ENCODE measurements at regions not wholly inside any gene's neighbourhood (a gene's known extent, or its start where the extent isn't known, plus 50 kb on each side); places are given as distances from the start of the nearest gene placed in this dataset.

GRCh38 chr12:4210183-4210582 lies 63.4 kb upstream of the CCND2 start:
- no CpG with 5 or more reads among the region's 4 CpGs for WGBS (ENCODE audit: insufficient coverage, insufficient read length)
- no peaks in the 10 kb centered on the region for H3K27me3 ChIP-seq (ENCODE audit: control insufficient read depth, insufficient read depth, low read length)

GRCh38 chr12:4206470-4206869 lies 67.1 kb upstream of the CCND2 start:
- H3K27me3 ChIP-seq (ENCODE audit: control insufficient read depth, insufficient read depth, low read length) = no peaks in the 10 kb centered on the region
- WGBS (ENCODE audit: insufficient coverage, insufficient read length) = no CpG with 5 or more reads among the region's 9 CpGs
- no peak for DNase-seq (ENCODE audit: low read depth, low spot score)
- no peak overlapping the region for H3K27ac ChIP-seq (ENCODE audit: low read length)
- H3K36me3 ChIP-seq (ENCODE audit: control insufficient read depth, insufficient read depth, low read length) = no peaks in the 10 kb centered on the region
- H3K9me3 ChIP-seq (ENCODE audit: control insufficient read depth, insufficient read depth, low read length) = no peaks in the 10 kb centered on the region
- H3K4me3 ChIP-seq (ENCODE audit: low read length) = no peak overlapping the region
- peaks cover 4% of the 10 kb centered on the region; the same call in 1 of the 2 replicates for H3K4me1 ChIP-seq (ENCODE audit: control insufficient read depth, insufficient read depth, low read length)

More at GRCh38 chr12:4210183-4210582, 63.4 kb upstream of the CCND2 start:
- Histone ChIP-seq H3K36me3 (ENCODE audit: control insufficient read depth, insufficient read depth, low read length) (no peaks in the 10 kb centered on the region), H3K4me1 (ENCODE audit: control insufficient read depth, insufficient read depth, low read length) (0 out of 2 replicates have a peak, but pooled peaks cover 1% of the 10 kb centered on the region), H3K9me3 (ENCODE audit: control insufficient read depth, insufficient read depth, low read length) (no peaks in the 10 kb centered on the region), H3K27ac (ENCODE audit: low read length) (no peak overlapping the region), H3K4me3 (ENCODE audit: low read length) (no peak overlapping the region)
- DNase-seq (ENCODE audit: low read depth, low spot score) = no peak

GRCh38 chr12:4203772-4204376 lies 69.7 kb upstream of the CCND2 start:
- peak; percentile 74 for DNase-seq (ENCODE audit: low read depth, low spot score)
- Histone ChIP-seq H3K4me1 (ENCODE audit: control insufficient read depth, insufficient read depth, low read length) (peaks cover 7% of the 10 kb centered on the region), H3K4me3 (ENCODE audit: low read length) (no peak overlapping the region), H3K27me3 (ENCODE audit: control insufficient read depth, insufficient read depth, low read length) (no peaks in the 10 kb centered on the region), H3K36me3 (ENCODE audit: control insufficient read depth, insufficient read depth, low read length) (no peaks in the 10 kb centered on the region), H3K27ac (ENCODE audit: low read length) (peak overlapping the region; percentile 50), H3K9me3 (ENCODE audit: control insufficient read depth, insufficient read depth, low read length) (no peaks in the 10 kb centered on the region)
- no CpG with 5 or more reads among the region's 3 CpGs for WGBS (ENCODE audit: insufficient coverage, insufficient read length)

GRCh38 chr12:4202918-4203317 lies 70.6 kb upstream of the CCND2 start:
- H3K36me3 ChIP-seq (ENCODE audit: control insufficient read depth, insufficient read depth, low read length) = no peaks in the 10 kb centered on the region
- no peak overlapping the region for H3K4me3 ChIP-seq (ENCODE audit: low read length)
- DNase-seq (ENCODE audit: low read depth, low spot score) = no peak
- peaks cover 7% of the 10 kb centered on the region for H3K4me1 ChIP-seq (ENCODE audit: control insufficient read depth, insufficient read depth, low read length)
- H3K27ac ChIP-seq (ENCODE audit: low read length) = no peak overlapping the region
- H3K27me3 ChIP-seq (ENCODE audit: control insufficient read depth, insufficient read depth, low read length) = no peaks in the 10 kb centered on the region
- no CpG with 5 or more reads among the region's 5 CpGs for WGBS (ENCODE audit: insufficient coverage, insufficient read length)
- no peaks in the 10 kb centered on the region for H3K9me3 ChIP-seq (ENCODE audit: control insufficient read depth, insufficient read depth, low read length)

GRCh38 chr12:4202487-4202886 lies 71.1 kb upstream of the CCND2 start:
- H3K27ac ChIP-seq (ENCODE audit: low read length) = no peak overlapping the region
- peaks cover 7% of the 10 kb centered on the region for H3K4me1 ChIP-seq (ENCODE audit: control insufficient read depth, insufficient read depth, low read length)
- H3K27me3 ChIP-seq (ENCODE audit: control insufficient read depth, insufficient read depth, low read length) = no peaks in the 10 kb centered on the region
- WGBS (ENCODE audit: insufficient coverage, insufficient read length) = no CpG with 5 or more reads among the region's 7 CpGs
- DNase-seq (ENCODE audit: low read depth, low spot score) = no peak
- H3K4me3 ChIP-seq (ENCODE audit: low read length) = no peak overlapping the region
- no peaks in the 10 kb centered on the region for H3K9me3 ChIP-seq (ENCODE audit: control insufficient read depth, insufficient read depth, low read length)
- no peaks in the 10 kb centered on the region for H3K36me3 ChIP-seq (ENCODE audit: control insufficient read depth, insufficient read depth, low read length)

- no peaks in the 10 kb centered on the region for H3K9me3 ChIP-seq (ENCODE audit: control insufficient read depth, insufficient read depth, low read length)
- no peak overlapping the region for H3K4me3 ChIP-seq (ENCODE audit: low read length)
- H3K27me3 ChIP-seq (ENCODE audit: control insufficient read depth, insufficient read depth, low read length) = no peaks in the 10 kb centered on the region
- no CpG with 5 or more reads among the region's 13 CpGs for WGBS (ENCODE audit: insufficient coverage, insufficient read length)
- no peaks in the 10 kb centered on the region for H3K36me3 ChIP-seq (ENCODE audit: control insufficient read depth, insufficient read depth, low read length)
- H3K27ac ChIP-seq (ENCODE audit: low read length) = no peak overlapping the region
- peaks cover 7% of the 10 kb centered on the region for H3K4me1 ChIP-seq (ENCODE audit: control insufficient read depth, insufficient read depth, low read length)
- no peak for DNase-seq (ENCODE audit: low read depth, low spot score)
Observed at GRCh38 chr12:4201333-4202100, 72.0 kb upstream of the CCND2 start.

GRCh38 chr12:4197922-4198763 lies 75.4 kb upstream of the CCND2 start:
- WGBS (ENCODE audit: insufficient coverage, insufficient read length) = no CpG with 5 or more reads among the region's 11 CpGs
- Histone ChIP-seq H3K36me3 (ENCODE audit: control insufficient read depth, insufficient read depth, low read length) (no peaks in the 10 kb centered on the region), H3K27me3 (ENCODE audit: control insufficient read depth, insufficient read depth, low read length) (no peaks in the 10 kb centered on the region), H3K9me3 (ENCODE audit: control insufficient read depth, insufficient read depth, low read length) (no peaks in the 10 kb centered on the region), H3K4me3 (ENCODE audit: low read length) (no peak overlapping the region), H3K4me1 (ENCODE audit: control insufficient read depth, insufficient read depth, low read length) (peaks cover 4% of the 10 kb centered on the region), H3K27ac (ENCODE audit: low read length) (no peak overlapping the region)
- DNase-seq (ENCODE audit: low read depth, low spot score) = no peak

GRCh38 chr12:4196805-4197420 lies 76.6 kb upstream of the CCND2 start:
- Histone ChIP-seq H3K27me3 (ENCODE audit: control insufficient read depth, insufficient read depth, low read length) (no peaks in the 10 kb centered on the region), H3K36me3 (ENCODE audit: control insufficient read depth, insufficient read depth, low read length) (no peaks in the 10 kb centered on the region), H3K27ac (ENCODE audit: low read length) (no peak overlapping the region), H3K9me3 (ENCODE audit: control insufficient read depth, insufficient read depth, low read length) (no peaks in the 10 kb centered on the region), H3K4me1 (ENCODE audit: control insufficient read depth, insufficient read depth, low read length) (peaks cover 4% of the 10 kb centered on the region), H3K4me3 (ENCODE audit: low read length) (no peak overlapping the region)
- DNase-seq (ENCODE audit: low read depth, low spot score) = no peak
- no CpG with 5 or more reads among the region's 8 CpGs for WGBS (ENCODE audit: insufficient coverage, insufficient read length)

- Histone ChIP-seq H3K4me3 (ENCODE audit: low read length) (no peak overlapping the region), H3K9me3 (ENCODE audit: control insufficient read depth, insufficient read depth, low read length) (no peaks in the 10 kb centered on the region), H3K4me1 (ENCODE audit: control insufficient read depth, insufficient read depth, low read length) (no peaks in the 10 kb centered on the region), H3K27ac (ENCODE audit: low read length) (no peak overlapping the region), H3K27me3 (ENCODE audit: control insufficient read depth, insufficient read depth, low read length) (no peaks in the 10 kb centered on the region), H3K36me3 (ENCODE audit: control insufficient read depth, insufficient read depth, low read length) (no peaks in the 10 kb centered on the region)
- DNase-seq (ENCODE audit: low read depth, low spot score) = no peak
- WGBS (ENCODE audit: insufficient coverage, insufficient read length) = no CpG with 5 or more reads among the region's 10 CpGs
Observed at GRCh38 chr12:4194668-4195067, 78.9 kb upstream of the CCND2 start.

GRCh38 chr12:4193821-4194220 lies 79.7 kb upstream of the CCND2 start:
- Histone ChIP-seq H3K36me3 (ENCODE audit: control insufficient read depth, insufficient read depth, low read length) (no peaks in the 10 kb centered on the region), H3K27ac (ENCODE audit: low read length) (no peak overlapping the region), H3K4me3 (ENCODE audit: low read length) (no peak overlapping the region), H3K27me3 (ENCODE audit: control insufficient read depth, insufficient read depth, low read length) (no peaks in the 10 kb centered on the region), H3K4me1 (ENCODE audit: control insufficient read depth, insufficient read depth, low read length) (no peaks in the 10 kb centered on the region), H3K9me3 (ENCODE audit: control insufficient read depth, insufficient read depth, low read length) (no peaks in the 10 kb centered on the region)
- WGBS (ENCODE audit: insufficient coverage, insufficient read length) = no CpG with 5 or more reads among the region's 8 CpGs
- no peak for DNase-seq (ENCODE audit: low read depth, low spot score)

All from iPS DF 6.9 (cell line).